B cell (primary cell): ENCODE measurements at regions not wholly inside any gene's neighbourhood (a gene's known extent, or its start where the extent isn't known, plus 50 kb on each side); places are given as distances from the start of the nearest gene placed in this dataset.

ENCODE experiments used
- ATAC-seq: fragments of 200-7000 bp; cut with Tn5 transposase; one replicate; pipeline ENCODE4 v1.10.0; 2021; ENCODE audit warnings: low read depth, mild to moderate bottlenecking, moderate number of reproducible peaks, moderate library complexity
- CTCF ChIA-PET: fragments of 350-600 bp; sonication (Branson Sonifier 250); formaldehyde crosslinking; loops from one replicate; lab custom pipeline; 2021; ENCODE audit warnings: antibody characterized with exemption, inconsistent platforms; lab: Charles Lee
- POLR2A ChIA-PET: fragments of 350-600 bp; sonication (Branson Sonifier 250); formaldehyde crosslinking; loops from one replicate; lab custom pipeline; 2021; ENCODE audit warnings: antibody characterized with exemption; lab: Charles Lee
- DNase-seq: peaks from one replicate; pipeline ENCODE4 v3.0.0; 2013
- H2AFZ ChIP-seq: 2 replicates; pipeline ENCODE4 v1.6.1; 2012; ENCODE audit warnings: mild to moderate bottlenecking, low read depth, low read length; ENCODE audit not compliant: insufficient read depth, poor library complexity, severe bottlenecking
- H3K27ac ChIP-seq, 2 donors: 1 replicate in 1 of 2; 2 replicates in 1 of 2; pipeline ENCODE4 v1.5.1; 2012 to 2013; ENCODE audit warnings: low read length in 2 of 2, mild to moderate bottlenecking in 2 of 2, moderate library complexity in 1 of 2
- H3K27me3 ChIP-seq, 4 experiments: fragments of 200-600 bp in 1 of 4; sonication (generic) in 1 of 4; replicated peaks in 1 of 4; 1 replicate in 2 of 4; 2 replicates in 2 of 4; pipeline versions ENCODE4 v1.6.1 to v1.7.0; 2013 to 2016; ENCODE audit warnings: low read length in 3 of 4, mild to moderate bottlenecking in 2 of 4, mixed read lengths in 1 of 4, moderate library complexity in 1 of 4; ENCODE audit not compliant: insufficient read depth in 4 of 4, control insufficient read depth in 3 of 4; ENCODE audit errors: control extremely low read depth in 1 of 4
- H3K36me3 ChIP-seq, 2 experiments: replicated peaks in 1 of 2; 1 replicate in 1 of 2; 2 replicates in 1 of 2; pipeline versions ENCODE4 v1.6.1 to v1.7.1; 2013; ENCODE audit warnings: low read length in 1 of 2; ENCODE audit not compliant: insufficient read depth in 2 of 2, control insufficient read depth in 1 of 2; ENCODE audit errors: control extremely low read depth in 1 of 2, extremely low read depth in 1 of 2
- H3K4me1 ChIP-seq, 2 donors: fragments of 200-600 bp in 1 of 2; sonication (generic) in 1 of 2; 1 replicate in 1 of 2; 2 replicates in 1 of 2; pipeline versions ENCODE4 v1.5.1 to v1.6.1; 2013 to 2017; ENCODE audit warnings: low read length in 2 of 2; ENCODE audit not compliant: control insufficient read depth in 2 of 2, insufficient read depth in 2 of 2
- H3K4me2 ChIP-seq: replicated peaks from 2 replicates; pipeline ENCODE3; 2012; ENCODE audit warnings: mild to moderate bottlenecking, low read depth, low read length; ENCODE audit not compliant: poor library complexity, severe bottlenecking
- H3K4me3 ChIP-seq, 5 experiments: fragments of 200-600 bp in 1 of 5; sonication (generic) in 1 of 5; 1 replicate in 3 of 5; 2 replicates in 2 of 5; pipeline versions ENCODE4 v1.5.1 to v1.7.0; 2011 to 2016; ENCODE audit warnings: low read length in 4 of 5, mild to moderate bottlenecking in 4 of 5, low read depth in 2 of 5, control low read depth in 1 of 5, moderate library complexity in 1 of 5; ENCODE audit not compliant: insufficient read depth in 1 of 5; ENCODE audit errors: control extremely low read depth in 1 of 5, extremely low read depth in 1 of 5
- H3K79me2 ChIP-seq: fragments of 200-600 bp; sonication (generic); one replicate; pipeline ENCODE4 v1.6.0; 2016; ENCODE audit warnings: low read length; ENCODE audit not compliant: control insufficient read depth, insufficient read depth
- H3K9ac ChIP-seq: fragments of 200-600 bp; sonication (generic); 2 replicates; pipeline ENCODE4 v1.6.1; 2017; ENCODE audit warnings: mild to moderate bottlenecking, low read length, moderate library complexity
- H3K9me3 ChIP-seq, 3 donors: one replicate each; pipeline versions ENCODE4 v1.6.1 to v1.7.1; 2013; ENCODE audit warnings: low read length in 2 of 3; ENCODE audit not compliant: control insufficient read depth in 2 of 3, insufficient read depth in 1 of 3; ENCODE audit errors: control extremely low read depth in 1 of 3
- H4K20me1 ChIP-seq: 2 replicates; pipeline ENCODE4 v1.6.0; 2012; ENCODE audit warnings: mild to moderate bottlenecking, low read length; ENCODE audit not compliant: insufficient read depth, control insufficient read depth, poor library complexity, severe bottlenecking
- H3K27ac Mint-ChIP-seq: one replicate; pipeline ENCODE4 v1.8.0; 2021; ENCODE audit warnings: mixed read lengths
- H3K27me3 Mint-ChIP-seq: one replicate; pipeline ENCODE4 v1.8.0; 2021; ENCODE audit warnings: mixed read lengths
- H3K4me1 Mint-ChIP-seq: one replicate; pipeline ENCODE4 v1.8.0; 2021; ENCODE audit warnings: mixed read lengths
- H3K4me3 Mint-ChIP-seq: one replicate; pipeline ENCODE4 v1.8.0; 2021; ENCODE audit warnings: mixed read lengths
- H3K9me3 Mint-ChIP-seq: one replicate; pipeline ENCODE4 v1.8.0; 2022; ENCODE audit warnings: mixed read lengths; ENCODE audit not compliant: insufficient read depth
- CTCF ChIP-seq: fragments of 200-600 bp; IDR thresholded peaks from one replicate; pipeline ENCODE4 v1.8.0; 2022; ENCODE audit warnings: antibody characterized with exemption, mild to moderate bottlenecking
- EZH2 ChIP-seq: IDR thresholded peaks from 2 replicates; pipeline ENCODE4 v1.6.1; 2012; ENCODE audit warnings: borderline replicate concordance, low read depth, mild to moderate bottlenecking, moderate library complexity, low read length; ENCODE audit not compliant: insufficient read depth, poor library complexity, severe bottlenecking
- WGBS: methylation state at CpG from one replicate; pipeline ENCODE4 v1.1.5; 2013; ENCODE audit warnings: missing lambda C conversion rate; ENCODE audit not compliant: insufficient coverage; 5-methylcytosine and 5-hydroxymethylcytosine counted together
- intact Hi-C: fragments of 100-400 bp; cut with micrococcal nuclease; formaldehyde crosslinking; loops from one replicate; pipeline ENCODE4 v1.10.0; 2022

GRCh38 chr18:1048032-1048431 lies 143.4 kb downstream of the ADCYAP1 start:
- Mint-ChIP-seq H3K9me3 (peaks cover 2% of the 10 kb centered on the region), H3K4me3 (no peak overlapping the region), H3K27me3 (no peaks in the 10 kb centered on the region), H3K4me1 (no peaks in the 10 kb centered on the region), H3K27ac (no peak overlapping the region)
- intact Hi-C loops, result no loop called here
- Histone ChIP-seq H3K9ac (no peak overlapping the region), H3K9me3 (no peaks in the 10 kb centered on the region), H3K27ac (no peak overlapping the region), H3K4me1 (no peaks in the 10 kb centered on the region), H3K79me2 (no peaks in the 10 kb centered on the region), H3K27me3 (no peaks in the 10 kb centered on the region), H3K36me3 (no peaks in the 10 kb centered on the region), H4K20me1 (no peaks in the 10 kb centered on the region), H3K4me3 (no peak overlapping the region), H3K4me2 (no peak overlapping the region), H2AFZ (no peak overlapping the region)
- ATAC-seq, result no peak
- no CpG with 5 or more reads among the region's 4 CpGs for WGBS
- TF ChIP-seq EZH2, result no peak
- DNase-seq, result no peak
- POLR2A ChIA-PET, result no interaction called here
- CTCF ChIA-PET, result no interaction called here

- H3K36me3 ChIP-seq, result no peaks in the 10 kb centered on the region
- CTCF ChIA-PET, result no interaction called here
- DNase-seq (no peak), ATAC-seq (no peak)
- no peaks in the 10 kb centered on the region for H3K9me3 ChIP-seq
- TF ChIP-seq CTCF (no peak), EZH2 (no peak)
- POLR2A ChIA-PET, result no interaction called here
- no peak overlapping the region for H3K9ac ChIP-seq
- no peaks in the 10 kb centered on the region for H3K79me2 ChIP-seq
- H3K4me1 ChIP-seq, result no peaks in the 10 kb centered on the region
- no peaks in the 10 kb centered on the region for H4K20me1 ChIP-seq
- no peak overlapping the region for H3K4me2 ChIP-seq
- H3K9me3 Mint-ChIP-seq, result peaks cover 2% of the 10 kb centered on the region
- no peak overlapping the region for H3K27ac ChIP-seq
- H2AFZ ChIP-seq, result no peak overlapping the region
- intact Hi-C loops, result no loop called here
- H3K4me3 ChIP-seq, result no peak overlapping the region
- no peaks in the 10 kb centered on the region for H3K4me1 Mint-ChIP-seq
- no peak overlapping the region for H3K27ac Mint-ChIP-seq
- no CpG with 5 or more reads among the region's 1 CpG for WGBS
- H3K27me3 Mint-ChIP-seq, result no peaks in the 10 kb centered on the region
- no peaks in the 10 kb centered on the region for H3K27me3 ChIP-seq
- H3K4me3 Mint-ChIP-seq, result no peak overlapping the region
Measured at GRCh38 chr18:1049173-1049572, 144.5 kb downstream of the ADCYAP1 start.
